ENCODE measurements at regions not wholly inside any gene's neighbourhood (a gene's known extent, or its start where the extent isn't known, plus 50 kb on each side); places are given as distances from the start of the nearest gene placed in this dataset.

GRCh38 chr21:17032141-17032655 lies 480.6 kb upstream of the CXADR start:
- DNase-seq (ENCODE audit: low spot score), result no peak
- intact Hi-C loops (cut with DNase I), result no loop called here

- intact Hi-C loops (cut with DNase I), result no loop called here
Measured at GRCh38 chr21:17044696-17045095, 468.1 kb upstream of the CXADR start.

GRCh38 chr21:17045214-17045853 lies 467.5 kb upstream of the CXADR start:
- intact Hi-C loops (cut with DNase I), result no loop called here
- no peak for DNase-seq (ENCODE audit: low spot score)

More at GRCh38 chr21:17044696-17045095, 468.1 kb upstream of the CXADR start:
- DNase-seq (ENCODE audit: low spot score), result no peak

- intact Hi-C loops (cut with DNase I), result no loop called here
- DNase-seq (ENCODE audit: low spot score), result no peak
Measured at GRCh38 chr21:17048974-17049373, 463.9 kb upstream of the CXADR start.

GRCh38 chr21:17050156-17050555 lies 462.7 kb upstream of the CXADR start:
- intact Hi-C loops (cut with DNase I), result no loop called here
- no peak for DNase-seq (ENCODE audit: low spot score)

GRCh38 chr21:17050646-17051045 lies 462.2 kb upstream of the CXADR start:
- intact Hi-C loops (cut with DNase I), result no loop called here
- DNase-seq (ENCODE audit: low spot score), result no peak

- intact Hi-C loops (cut with DNase I), result no loop called here
- no peak for DNase-seq (ENCODE audit: low spot score)
Measured at GRCh38 chr21:17051054-17051453, 461.8 kb upstream of the CXADR start.

- intact Hi-C loops (cut with DNase I), result no loop called here
Measured at GRCh38 chr21:17053321-17053720, 459.5 kb upstream of the CXADR start.

GRCh38 chr21:17059936-17060335 lies 452.9 kb upstream of the CXADR start:
- intact Hi-C loops (cut with DNase I), result no loop called here
- no peak for DNase-seq (ENCODE audit: low spot score)

More at GRCh38 chr21:17053321-17053720, 459.5 kb upstream of the CXADR start:
- no peak for DNase-seq (ENCODE audit: low spot score)

- intact Hi-C loops (cut with DNase I), result no loop called here
- no peak for DNase-seq (ENCODE audit: low spot score)
Measured at GRCh38 chr21:17066006-17066405, 446.8 kb upstream of the CXADR start.

- no peak for DNase-seq (ENCODE audit: low spot score)
- intact Hi-C loops (cut with DNase I), result no loop called here
Measured at GRCh38 chr21:17071093-17071492, 441.8 kb upstream of the CXADR start.

GRCh38 chr21:17081193-17081592 lies 431.6 kb upstream of the CXADR start:
- DNase-seq (ENCODE audit: low spot score), result no peak
- intact Hi-C loops (cut with DNase I), result no loop called here

GRCh38 chr21:17082843-17083483 lies 429.9 kb upstream of the CXADR start:
- intact Hi-C loops (cut with DNase I), result no loop called here
- DNase-seq (ENCODE audit: low spot score), result no peak

GRCh38 chr21:17085707-17086106 lies 427.1 kb upstream of the CXADR start:
- DNase-seq (ENCODE audit: low spot score), result no peak
- intact Hi-C loops (cut with DNase I), result no loop called here

GRCh38 chr21:17088500-17088899 lies 424.3 kb upstream of the CXADR start:
- intact Hi-C loops (cut with DNase I), result no loop called here
- DNase-seq (ENCODE audit: low spot score), result no peak

- DNase-seq (ENCODE audit: low spot score), result no peak
- intact Hi-C loops (cut with DNase I), result no loop called here
Measured at GRCh38 chr21:17089091-17089491, 423.8 kb upstream of the CXADR start.

- DNase-seq (ENCODE audit: low spot score), result no peak
- intact Hi-C loops (cut with DNase I), result no loop called here
Measured at GRCh38 chr21:17101696-17102095, 411.1 kb upstream of the CXADR start.

- no peak for DNase-seq (ENCODE audit: low spot score)
- intact Hi-C loops (cut with DNase I), result no loop called here
Measured at GRCh38 chr21:17105932-17106331, 406.9 kb upstream of the CXADR start.

GRCh38 chr21:17114045-17114444 lies 398.8 kb upstream of the CXADR start:
- intact Hi-C loops (cut with DNase I), result no loop called here
- DNase-seq (ENCODE audit: low spot score), result no peak

GRCh38 chr21:17118638-17119384 lies 394.0 kb upstream of the CXADR start:
- intact Hi-C loops (cut with DNase I), result no loop called here
- no peak for DNase-seq (ENCODE audit: low spot score)
